GM23248 (cell line): ENCODE measurements at regions not wholly inside any gene's neighbourhood (a gene's known extent, or its start where the extent isn't known, plus 50 kb on each side); places are given as distances from the start of the nearest gene placed in this dataset.

Source experiments
- DNase-seq: peaks from one replicate; pipeline ENCODE4 v3.0.0-alpha.2; 2015
- H2AFZ ChIP-seq: fragments of 200-600 bp; sonication (generic); 2 replicates; pipeline ENCODE4 v1.6.1; 2016; ENCODE audit warnings: antibody characterized with exemption
- H3F3A ChIP-seq: fragments of 200-600 bp; sonication (generic); 2 replicates; pipeline ENCODE4 v1.6.1; 2016; ENCODE audit warnings: mild to moderate bottlenecking, antibody characterized with exemption, mixed run types; ENCODE audit not compliant: insufficient read depth
- H3K27ac ChIP-seq: fragments of 200-600 bp; sonication (generic); 2 replicates; pipeline ENCODE4 v1.5.1; 2016; ENCODE audit warnings: mild to moderate bottlenecking
- H3K27me3 ChIP-seq: fragments of 200-600 bp; sonication (generic); replicated peaks from 2 replicates; pipeline ENCODE4 v1.6.1; 2016; ENCODE audit warnings: mild to moderate bottlenecking; ENCODE audit not compliant: insufficient read depth
- H3K36me3 ChIP-seq: fragments of 200-600 bp; sonication (generic); 2 replicates; pipeline ENCODE4 v1.6.1; 2016; ENCODE audit warnings: low read depth, mild to moderate bottlenecking
- H3K4me1 ChIP-seq: fragments of 200-600 bp; sonication (generic); 2 replicates; pipeline ENCODE4 v1.6.1; 2016; ENCODE audit warnings: mild to moderate bottlenecking; ENCODE audit not compliant: insufficient read depth
- H3K4me2 ChIP-seq: fragments of 200-600 bp; sonication (generic); one replicate; pipeline ENCODE4 v1.6.1; 2016; ENCODE audit warnings: mild to moderate bottlenecking; ENCODE audit not compliant: unreplicated experiment
- H3K4me3 ChIP-seq: fragments of 200-600 bp; sonication (generic); 2 replicates; pipeline ENCODE4 v1.5.1; 2016; ENCODE audit warnings: mild to moderate bottlenecking
- H3K79me2 ChIP-seq: fragments of 200-600 bp; sonication (generic); 2 replicates; pipeline ENCODE4 v1.6.1; 2016; ENCODE audit warnings: mild to moderate bottlenecking; ENCODE audit not compliant: insufficient read depth
- H3K9ac ChIP-seq: fragments of 200-600 bp; sonication (generic); 2 replicates; pipeline ENCODE4 v1.6.1; 2016; ENCODE audit warnings: mild to moderate bottlenecking
- H3K9me2 ChIP-seq: fragments of 200-600 bp; sonication (generic); 2 replicates; pipeline ENCODE4 v1.6.1; 2016; ENCODE audit warnings: mixed run types, mild to moderate bottlenecking, moderate library complexity; ENCODE audit not compliant: insufficient read depth
- H3K9me3 ChIP-seq: fragments of 200-600 bp; sonication (generic); one replicate; pipeline ENCODE4 v1.6.1; 2017; ENCODE audit warnings: low read depth
- H4K20me1 ChIP-seq: fragments of 200-600 bp; sonication (generic); 2 replicates; pipeline ENCODE4 v1.6.0; 2016; ENCODE audit not compliant: insufficient read depth
- EZH2 ChIP-seq: fragments of 200-600 bp; sonication (generic); IDR thresholded peaks from 2 replicates; pipeline ENCODE4 v1.6.1; 2018; ENCODE audit warnings: antibody characterized with exemption, mild to moderate bottlenecking; ENCODE audit not compliant: insufficient read depth, poor library complexity, severe bottlenecking
- EZH2phosphoT487 ChIP-seq: fragments of 200-600 bp; sonication (generic); IDR thresholded peaks from 2 replicates; pipeline ENCODE4 v1.6.1; 2018; ENCODE audit warnings: antibody characterized with exemption, moderate library complexity, mild to moderate bottlenecking, low read depth; ENCODE audit not compliant: insufficient read depth
- WGBS, 2 experiments: methylation state at CpG; one replicate each; pipeline ENCODE4 v1.1.6; 2015 to 2017; ENCODE audit warnings: low lambda C conversion rate in 2 of 2, low coverage in 1 of 2; ENCODE audit errors: missing lambda C conversion rate in 2 of 2; 5-methylcytosine and 5-hydroxymethylcytosine counted together
- in situ Hi-C: fragments of 300-500 bp; cut with MboI; formaldehyde crosslinking; loops from 2 replicates; pipeline ENCODE4 v1.15.0; 2020

- no peaks in the 10 kb centered on the region for H3F3A ChIP-seq
- H3K79me2 ChIP-seq = no peaks in the 10 kb centered on the region
- H3K27ac ChIP-seq = no peak overlapping the region
- H2AFZ ChIP-seq = no peak overlapping the region
- H3K9me2 ChIP-seq = no peaks in the 10 kb centered on the region
- no peak overlapping the region for H3K9ac ChIP-seq
- no peak overlapping the region for H3K4me2 ChIP-seq
- DNase-seq = peak; percentile 56
- TF ChIP-seq EZH2 = no peak
- TF ChIP-seq EZH2phosphoT487 = no peak
- no peaks in the 10 kb centered on the region for H3K9me3 ChIP-seq
- H4K20me1 ChIP-seq = no peaks in the 10 kb centered on the region
- H3K4me3 ChIP-seq = no peak overlapping the region
- 51 to 55% methylated on average over 10 of the region's 10 CpGs for WGBS, 2 experiments
- in situ Hi-C loops = no loop called here
- H3K27me3 ChIP-seq = no peaks in the 10 kb centered on the region
- no peaks in the 10 kb centered on the region for H3K4me1 ChIP-seq
- no peaks in the 10 kb centered on the region for H3K36me3 ChIP-seq
Observed at GRCh38 chr13:22103046-22104027, 432.5 kb downstream of the FGF9 start.

- H3K27me3 ChIP-seq = no peaks in the 10 kb centered on the region
- no peaks in the 10 kb centered on the region for H3K9me2 ChIP-seq
- no peak overlapping the region for H3K4me3 ChIP-seq
- no peaks in the 10 kb centered on the region for H3K79me2 ChIP-seq
- no peak overlapping the region for H3K27ac ChIP-seq
- H3K4me1 ChIP-seq = 0 out of 2 replicates have a peak, but pooled peaks cover 5% of the 10 kb centered on the region
- H2AFZ ChIP-seq = no peak overlapping the region
- DNase-seq = no peak
- in situ Hi-C loops = no loop called here
- no peak overlapping the region for H3K4me2 ChIP-seq
- H4K20me1 ChIP-seq = no peaks in the 10 kb centered on the region
- WGBS, 2 experiments = 73 to 79% methylated on average over 3 of the region's 3 CpGs
- H3K9me3 ChIP-seq = no peaks in the 10 kb centered on the region
- TF ChIP-seq EZH2phosphoT487 = no peak
- no peaks in the 10 kb centered on the region for H3F3A ChIP-seq
- no peaks in the 10 kb centered on the region for H3K36me3 ChIP-seq
- no peak overlapping the region for H3K9ac ChIP-seq
Observed at GRCh38 chr13:22106058-22106457, 435.2 kb downstream of the FGF9 start.

GRCh38 chr13:22107549-22107948, 436.7 kb downstream of the FGF9 start:
- Histone ChIP-seq H2AFZ (no peak overlapping the region), H3K27ac (no peak overlapping the region), H4K20me1 (no peaks in the 10 kb centered on the region), H3K4me2 (no peak overlapping the region), H3K9me2 (no peaks in the 10 kb centered on the region), H3F3A (no peaks in the 10 kb centered on the region), H3K9me3 (no peaks in the 10 kb centered on the region), H3K27me3 (no peaks in the 10 kb centered on the region), H3K36me3 (no peaks in the 10 kb centered on the region), H3K79me2 (no peaks in the 10 kb centered on the region), H3K4me3 (no peak overlapping the region), H3K4me1 (0 out of 2 replicates have a peak, but pooled peaks cover 5% of the 10 kb centered on the region), H3K9ac (no peak overlapping the region)
- 49 to 54% methylated on average over 4 of the region's 4 CpGs for WGBS, 2 experiments
- in situ Hi-C loops = no loop called here
- TF ChIP-seq EZH2phosphoT487 (no peak), EZH2 (no peak)
- DNase-seq = no peak

- peak; percentile 54 for DNase-seq
- H3K27ac ChIP-seq = peak overlapping the region; percentile 35; the same call in 1 of the 2 replicates
- H3K9me2 ChIP-seq = no peaks in the 10 kb centered on the region
- no peaks in the 10 kb centered on the region for H3K9me3 ChIP-seq
- no peak overlapping the region for H3K4me2 ChIP-seq
- no peak overlapping the region for H3K4me3 ChIP-seq
- no peak overlapping the region for H3K9ac ChIP-seq
- TF ChIP-seq EZH2 (no peak), EZH2phosphoT487 (no peak)
- H3K36me3 ChIP-seq = no peaks in the 10 kb centered on the region
- no peak overlapping the region for H2AFZ ChIP-seq
- H3F3A ChIP-seq = no peaks in the 10 kb centered on the region
- in situ Hi-C loops = no loop called here
- no peaks in the 10 kb centered on the region for H3K79me2 ChIP-seq
- 0 out of 2 replicates have a peak, but pooled peaks cover 5% of the 10 kb centered on the region for H3K4me1 ChIP-seq
- no peaks in the 10 kb centered on the region for H4K20me1 ChIP-seq
- WGBS, 2 experiments = 2 to 9% methylated on average over 3 of the region's 3 CpGs
- no peaks in the 10 kb centered on the region for H3K27me3 ChIP-seq
Observed at GRCh38 chr13:22108283-22108942, 437.5 kb downstream of the FGF9 start.
